Fibroblast of skin of left quadriceps (primary cell): ENCODE measurements at regions not wholly inside any gene's neighbourhood (a gene's known extent, or its start where the extent isn't known, plus 50 kb on each side); places are given as distances from the start of the nearest gene placed in this dataset.

Experiments
- DNase-seq, 2 experiments: peaks; one replicate each; pipeline ENCODE4 v3.0.0-alpha.2; 2013; ENCODE audit warnings: low read depth in 2 of 2

- DNase-seq = no peak
Observed at GRCh38 chr6:109227646-109228045, 132.3 kb downstream of the CEP57L1 start.

GRCh38 chr6:109226353-109226752 is 131.0 kb downstream of the CEP57L1 start:
- DNase-seq = no peak

- no peak for DNase-seq
Observed at GRCh38 chr6:109225946-109226345, 130.6 kb downstream of the CEP57L1 start.

- no peak for DNase-seq
Observed at GRCh38 chr6:109224994-109225393, 129.7 kb downstream of the CEP57L1 start.

GRCh38 chr6:109224107-109224875 is 129.0 kb downstream of the CEP57L1 start:
- DNase-seq = no peak

- no peak for DNase-seq
Observed at GRCh38 chr6:109222848-109223247, 127.5 kb downstream of the CEP57L1 start.

GRCh38 chr6:109221543-109222195 is 126.4 kb downstream of the CEP57L1 start:
- DNase-seq = no peak
